GM19193 (cell line): ENCODE measurements at regions not wholly inside any gene's neighbourhood (a gene's known extent, or its start where the extent isn't known, plus 50 kb on each side); places are given as distances from the start of the nearest gene placed in this dataset.

Experiments
- POLR2A ChIP-seq: IDR thresholded peaks from 4 replicates; pipeline ENCODE4 v1.6.1; 2011; ENCODE audit not compliant: insufficient read depth, insufficient read length; ENCODE audit errors: extremely low read depth

DNA sequence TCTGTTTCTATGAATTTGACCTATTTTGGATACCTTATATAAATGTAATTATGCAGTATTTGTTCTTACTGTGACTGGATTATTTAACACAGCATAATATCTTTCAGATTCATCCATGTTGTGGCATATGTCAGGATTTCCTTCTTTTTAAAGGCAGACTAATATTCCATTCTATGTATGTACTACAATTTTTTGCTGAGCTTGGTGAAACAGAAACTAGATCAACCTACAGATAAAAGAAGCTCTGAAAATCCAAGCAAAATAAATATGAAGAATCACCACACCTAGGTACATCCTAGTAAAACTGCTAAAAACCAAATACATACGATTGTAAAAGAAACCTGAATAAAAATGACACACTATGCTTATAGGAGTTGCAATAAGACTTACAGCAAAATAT, 300.5 kb downstream of the HTR7 start:
- TF ChIP-seq POLR2A = no peak

DNA sequence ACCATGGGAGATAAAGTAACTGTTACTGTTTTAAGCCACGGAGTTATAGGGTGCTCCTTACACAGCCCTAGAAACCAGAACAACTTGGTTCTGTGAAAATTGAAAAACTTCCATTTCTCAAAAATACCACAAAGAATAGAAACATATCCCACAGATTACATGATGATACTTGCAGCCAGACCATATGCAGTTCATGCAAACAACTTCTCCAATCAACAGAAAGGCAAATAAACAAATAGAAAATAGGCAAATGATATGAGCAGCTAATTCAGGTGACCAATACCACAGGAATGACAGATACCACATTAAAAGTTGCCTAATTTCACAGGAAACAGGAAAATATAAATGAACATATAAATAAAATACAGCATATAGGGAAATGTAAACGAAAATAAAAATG, 297.5 kb downstream of the HTR7 start:
- no peak for TF ChIP-seq POLR2A

DNA sequence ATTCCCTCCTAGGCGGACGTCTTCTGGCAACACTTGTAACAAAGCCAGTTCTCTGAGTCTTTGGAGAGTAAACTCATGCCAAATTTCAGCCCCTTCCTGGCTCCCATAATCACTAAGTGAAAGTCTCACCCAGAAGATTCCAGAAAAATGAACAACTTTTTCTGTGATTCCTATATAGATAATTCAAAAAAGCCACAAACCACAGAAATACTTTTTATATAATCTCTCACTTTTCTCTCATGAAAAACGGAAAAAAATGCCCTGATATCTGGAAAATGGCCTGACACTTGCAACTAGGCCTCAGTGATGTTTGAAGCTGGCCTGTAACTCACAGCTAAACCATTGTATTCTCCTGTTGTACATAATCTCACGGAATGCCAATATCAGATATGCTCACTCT, 296.2 kb downstream of the HTR7 start:
- no peak for TF ChIP-seq POLR2A

DNA sequence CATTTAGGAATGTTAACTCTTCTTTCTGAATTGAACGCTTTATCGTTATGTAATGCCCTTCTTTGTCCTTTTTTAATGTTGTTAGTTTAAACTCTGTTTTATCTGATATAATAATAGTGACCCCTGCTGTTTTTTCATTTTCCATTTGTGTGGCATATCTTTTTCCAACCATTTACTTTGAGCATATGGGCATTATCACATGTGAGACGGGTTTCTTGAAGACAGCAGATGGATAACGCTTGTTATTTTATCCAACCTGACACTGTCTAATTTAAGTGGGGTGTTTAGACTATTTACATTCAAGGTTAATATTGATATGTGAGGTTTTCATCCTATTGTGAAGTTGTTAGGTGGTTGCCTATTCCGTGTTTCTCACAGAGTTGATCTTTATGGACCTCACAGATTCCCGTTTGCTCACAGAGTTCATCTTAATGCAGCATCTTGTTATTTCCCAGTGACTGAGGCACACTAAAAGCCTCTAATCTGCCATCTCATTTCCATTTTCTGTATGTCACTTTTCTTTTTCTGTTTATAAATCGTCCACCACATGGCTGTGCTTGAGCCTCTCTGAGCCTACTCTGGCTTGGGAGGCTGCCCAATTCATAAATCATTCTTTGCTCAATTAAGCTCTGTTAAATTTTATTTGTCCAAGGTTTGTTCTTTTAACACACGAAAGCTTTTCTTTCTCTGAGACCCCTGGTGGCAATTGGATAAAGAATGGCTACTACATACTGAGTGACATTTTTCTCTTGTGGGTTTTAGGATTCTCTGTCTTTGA, 286.2 kb downstream of the HTR7 start:
- no peak for TF ChIP-seq POLR2A

DNA sequence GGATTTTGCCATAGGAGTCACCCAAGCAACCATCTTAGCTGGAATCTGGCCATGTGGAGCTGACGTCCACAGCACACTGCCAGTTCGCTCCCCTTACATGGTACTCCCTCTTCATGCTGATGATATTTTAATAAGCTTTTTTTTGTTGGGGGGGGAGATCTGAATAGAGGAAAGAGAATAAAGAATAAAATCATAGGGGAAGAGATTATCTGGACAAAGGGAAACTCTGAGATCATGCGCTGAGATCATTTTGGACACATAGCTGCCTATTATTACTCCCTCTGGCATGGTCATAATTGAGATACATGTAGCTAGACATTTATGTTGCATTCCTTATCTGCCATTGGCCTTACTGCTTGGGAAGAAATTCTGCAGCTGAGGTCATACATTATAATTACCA, 282.7 kb downstream of the HTR7 start:
- no peak for TF ChIP-seq POLR2A

DNA sequence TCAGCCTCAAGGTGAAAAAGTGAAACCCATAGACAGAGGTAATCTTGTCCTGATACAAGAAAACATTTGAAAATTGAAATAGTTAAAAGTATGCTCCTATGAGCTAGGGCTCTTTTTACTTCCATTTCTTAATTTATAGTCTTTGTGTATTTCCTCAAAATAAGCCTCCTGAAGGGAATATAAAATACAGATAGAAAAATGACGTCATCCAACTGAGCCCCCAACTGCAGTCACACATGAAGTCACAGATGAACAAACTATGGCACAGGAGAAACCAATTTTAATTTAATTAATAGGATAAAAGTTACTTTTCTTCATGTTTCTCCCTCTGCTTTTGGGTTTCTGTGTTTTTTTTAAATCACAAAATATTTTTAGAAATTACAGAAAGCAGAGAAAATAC, 280.3 kb downstream of the HTR7 start:
- no peak for TF ChIP-seq POLR2A

DNA sequence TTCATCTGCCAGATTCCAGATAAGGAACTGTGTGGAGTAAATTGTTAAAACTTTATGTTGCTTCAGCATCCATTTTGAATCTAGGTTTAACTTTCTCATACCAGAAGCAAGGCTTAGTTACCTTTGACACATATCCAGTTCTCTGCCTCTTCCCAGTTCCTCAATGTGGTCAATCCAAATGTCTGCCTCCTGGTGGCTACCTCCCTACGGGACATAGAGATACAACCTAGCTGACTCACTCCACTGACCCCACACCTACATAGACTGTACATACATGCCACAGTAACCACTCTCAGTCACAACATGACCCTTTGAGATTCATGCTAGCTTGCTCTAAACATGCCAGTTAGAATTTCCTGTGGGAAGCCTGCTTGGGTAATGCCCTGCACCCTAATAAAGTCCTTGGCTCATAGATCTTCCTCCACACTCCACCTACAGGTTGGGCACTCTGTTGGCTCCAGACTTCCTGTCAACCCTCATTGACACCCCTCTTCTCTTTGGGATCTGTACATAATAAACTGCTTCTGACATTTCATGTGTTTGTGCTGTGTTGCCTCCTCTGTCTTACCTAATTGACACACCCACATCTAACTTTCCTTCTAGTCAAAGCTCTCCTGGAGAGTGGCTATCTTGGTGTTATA, 278.1 kb downstream of the HTR7 start:
- TF ChIP-seq POLR2A = no peak

DNA sequence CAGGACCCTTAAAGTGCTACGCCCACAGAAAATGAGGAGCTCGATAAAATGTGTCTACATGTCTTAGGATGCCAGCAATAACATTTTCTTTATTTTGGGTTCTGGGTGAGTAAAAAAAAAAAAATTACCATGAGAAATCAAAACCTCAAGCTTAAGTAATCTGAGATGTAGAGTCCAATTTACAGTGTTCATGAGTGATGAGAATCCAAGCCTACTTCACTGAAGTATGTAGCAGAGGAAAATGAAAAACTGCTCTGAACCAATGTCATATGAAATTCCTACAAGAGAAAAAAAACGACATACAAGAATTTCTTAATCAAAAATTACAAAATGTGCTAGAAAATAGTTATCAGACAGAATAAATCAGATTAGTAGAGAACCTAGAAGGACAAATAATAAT, 274.4 kb downstream of the HTR7 start:
- no peak for TF ChIP-seq POLR2A

DNA sequence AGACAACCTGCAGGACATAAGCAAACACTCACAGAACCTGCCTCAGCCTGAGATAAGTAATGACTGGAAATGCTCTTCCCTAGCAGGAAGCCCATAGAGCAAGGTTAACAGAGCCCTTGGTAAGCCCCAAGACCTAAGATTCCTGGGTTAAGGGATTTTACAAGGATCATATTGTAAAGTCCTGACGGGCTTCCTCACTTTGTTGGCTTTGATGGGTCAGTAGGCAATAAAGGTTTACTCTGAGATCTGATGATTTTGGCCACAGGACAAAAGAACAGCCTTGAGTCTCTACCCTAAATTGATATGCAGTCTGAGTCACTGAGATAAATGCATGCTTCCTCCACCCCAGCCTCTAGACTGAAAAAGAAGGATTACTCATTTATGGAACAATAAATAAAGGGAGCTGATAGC, 270.8 kb downstream of the HTR7 start:
- TF ChIP-seq POLR2A = no peak

DNA sequence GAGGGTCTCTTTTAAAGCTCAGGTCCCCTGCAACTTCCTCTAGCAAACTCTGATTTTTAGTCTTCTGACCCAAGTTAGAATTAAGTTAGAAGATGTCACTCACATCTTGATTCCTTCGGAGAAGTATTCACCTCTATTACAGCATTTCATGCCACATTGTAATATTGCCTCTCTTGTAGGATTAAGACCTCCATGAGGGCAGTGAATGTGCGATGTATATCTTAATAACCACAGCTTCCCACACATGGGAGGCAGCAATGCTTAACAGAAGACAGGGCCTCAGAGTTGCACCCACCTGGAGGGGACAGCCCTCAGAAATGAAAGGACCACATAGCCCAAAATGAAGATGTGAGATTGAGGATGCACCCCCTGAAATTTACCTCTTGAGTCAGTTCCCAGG, 270.3 kb downstream of the HTR7 start:
- TF ChIP-seq POLR2A = no peak

DNA sequence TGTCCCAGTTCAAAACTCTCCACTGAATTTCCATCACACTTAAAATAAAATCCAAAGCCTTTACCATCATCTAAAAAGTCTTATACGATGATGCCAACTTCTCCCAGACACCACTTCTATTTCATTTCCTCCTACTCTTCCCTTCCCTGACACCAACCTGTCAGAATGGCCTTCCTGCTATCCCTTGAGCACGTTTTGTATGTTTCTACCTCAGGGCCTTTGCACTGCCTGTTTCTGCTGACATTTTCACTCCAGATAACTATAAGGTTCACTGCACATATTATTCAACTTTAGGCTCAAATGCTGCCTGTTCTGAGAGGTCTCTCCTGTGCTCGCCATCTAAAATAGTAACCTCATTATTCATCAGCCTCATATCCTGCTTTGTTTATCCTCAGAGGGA, 269.6 kb downstream of the HTR7 start:
- no peak for TF ChIP-seq POLR2A

DNA sequence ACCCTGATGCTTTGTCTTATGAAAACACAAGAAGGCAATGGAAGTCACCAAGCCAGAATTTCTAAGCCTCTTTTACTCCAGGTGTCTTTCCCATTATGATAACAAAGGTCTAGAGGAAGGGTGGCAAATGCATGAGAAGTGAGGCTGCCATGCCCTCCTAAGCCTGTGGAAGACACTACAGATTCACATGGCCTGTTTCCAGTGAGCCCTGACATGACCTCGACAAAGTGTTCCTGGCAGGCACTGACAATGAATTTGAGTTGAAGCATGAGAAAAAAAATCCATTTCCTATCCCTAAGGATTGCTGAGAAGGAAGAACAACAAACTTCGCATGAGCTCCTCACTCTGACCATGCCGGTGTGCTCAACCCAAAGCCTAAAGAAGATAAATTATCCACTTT, 268.0 kb downstream of the HTR7 start:
- no peak for TF ChIP-seq POLR2A

DNA sequence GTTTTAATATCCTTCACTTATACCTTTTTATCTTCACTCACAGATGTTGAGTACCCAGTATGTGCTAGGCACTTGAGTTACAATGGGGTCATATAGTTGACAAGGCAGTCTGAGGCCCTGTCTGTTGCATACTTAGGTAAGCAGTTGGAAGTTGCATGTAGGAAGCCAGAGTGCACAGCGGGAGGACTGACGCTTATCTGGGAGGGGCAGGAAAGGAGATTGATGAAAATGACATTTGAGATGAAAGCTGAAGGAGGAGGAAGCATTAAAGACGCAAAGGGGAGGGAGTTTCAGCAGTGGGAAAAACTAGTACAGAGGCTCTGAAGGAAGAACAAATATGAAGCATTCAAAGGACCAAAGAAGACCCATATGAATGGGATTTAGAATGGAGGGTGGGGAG, 266.2 kb downstream of the HTR7 start:
- no peak for TF ChIP-seq POLR2A

DNA sequence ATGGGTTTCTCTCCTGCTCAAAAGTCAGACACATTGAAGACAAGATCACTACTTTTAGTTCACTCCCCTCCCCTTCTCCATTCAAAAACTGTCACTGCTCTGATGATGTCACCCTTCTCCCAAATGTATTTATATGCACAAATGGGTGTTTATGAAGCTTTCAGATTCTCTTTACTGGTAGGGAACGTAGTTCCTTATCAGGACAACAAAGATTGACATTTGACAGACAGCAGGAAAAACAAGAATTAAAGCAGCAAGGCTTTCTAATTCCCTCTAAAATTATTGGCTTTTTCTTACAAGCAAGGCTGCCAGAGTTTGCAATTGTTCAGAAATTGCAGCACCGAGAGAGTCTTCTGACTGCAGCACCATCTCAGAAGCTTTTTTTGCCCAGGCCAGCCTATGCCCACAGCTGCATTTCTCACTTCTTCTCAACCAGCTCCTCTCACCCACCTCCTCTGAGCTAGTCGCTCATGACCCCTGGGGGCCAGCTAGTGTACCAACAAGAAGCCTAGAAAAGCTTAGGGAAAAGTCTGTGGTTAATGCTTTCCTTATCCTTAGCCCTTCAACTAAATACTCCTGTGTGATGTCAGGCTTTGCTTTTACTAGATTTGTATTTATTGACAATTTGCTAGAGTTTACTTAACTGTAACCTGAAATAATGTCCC, 265.1 kb downstream of the HTR7 start:
- TF ChIP-seq POLR2A = no peak

DNA sequence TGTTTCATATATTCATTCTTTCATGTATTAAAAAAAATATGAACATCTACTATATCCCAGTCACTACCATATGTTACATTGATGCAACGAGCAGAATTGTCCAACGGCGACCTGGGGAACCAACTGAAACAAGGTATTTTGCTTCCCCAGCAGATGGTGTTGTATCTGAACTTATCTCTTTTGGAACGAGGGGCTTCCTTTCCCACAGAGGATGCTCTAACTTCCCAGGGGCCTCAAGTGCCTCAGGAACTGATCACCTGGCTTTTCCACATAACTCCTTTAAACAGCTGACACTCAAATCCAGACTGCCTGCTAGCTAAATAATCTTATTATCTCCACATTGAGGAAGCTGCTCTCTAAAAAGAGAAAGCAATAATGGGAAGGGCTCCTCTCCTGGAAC, 259.3 kb downstream of the HTR7 start:
- no peak for TF ChIP-seq POLR2A
